Activated naive CD8-positive, alpha-beta T cell treated with anti-CD3 and anti-CD28 coated beads for 36 hours (primary cell): ENCODE measurements at regions not wholly inside any gene's neighbourhood (a gene's known extent, or its start where the extent isn't known, plus 50 kb on each side); places are given as distances from the start of the nearest gene placed in this dataset.
A peak's percentile ranks its signal among the peaks of the same experiment; 100 is the strongest.
"Not testable (repeated sequence)": the region's sequence is repeated elsewhere in the genome, so short reads cannot be mapped to it uniquely, and the experiment has no call there.

Source experiments
- DNase-seq: peaks from one replicate; pipeline ENCODE4 v3.0.0; 2021
- H3K27ac Mint-ChIP-seq: one replicate; pipeline ENCODE4 v1.8.0; 2022; ENCODE audit warnings: mild to moderate bottlenecking, moderate library complexity, mixed read lengths
- H3K27me3 Mint-ChIP-seq: one replicate; pipeline ENCODE4 v1.8.0; 2022; ENCODE audit warnings: mild to moderate bottlenecking, mixed read lengths
- H3K36me3 Mint-ChIP-seq: one replicate; pipeline ENCODE4 v1.8.0; 2021; ENCODE audit warnings: mild to moderate bottlenecking, mixed read lengths
- H3K4me1 Mint-ChIP-seq: one replicate; pipeline ENCODE4 v1.8.0; 2021; ENCODE audit warnings: mixed read lengths
- H3K4me3 Mint-ChIP-seq: one replicate; pipeline ENCODE4 v1.8.0; 2022; ENCODE audit warnings: mild to moderate bottlenecking, moderate library complexity, mixed read lengths
- H3K9me3 Mint-ChIP-seq: one replicate; pipeline ENCODE4 v1.8.0; 2022; ENCODE audit warnings: mixed read lengths

- H3K36me3 Mint-ChIP-seq: peaks cover 21% of the 10 kb centered on the region
- H3K4me3 Mint-ChIP-seq: no peak overlapping the region
- H3K27me3 Mint-ChIP-seq: no peaks in the 10 kb centered on the region
- DNase-seq: no peak
- no peak overlapping the region for H3K27ac Mint-ChIP-seq
- peaks cover 41% of the 10 kb centered on the region for H3K4me1 Mint-ChIP-seq
- peaks cover 20% of the 10 kb centered on the region for H3K9me3 Mint-ChIP-seq
These were observed 153.7 kb downstream of the EVA1A start for GRCh38 chr2:75407038-75407530.

GRCh38 chr2:75406131-75406581, 154.6 kb downstream of the EVA1A start:
- no peaks in the 10 kb centered on the region for H3K27me3 Mint-ChIP-seq
- no peak for DNase-seq
- peaks cover 16% of the 10 kb centered on the region for H3K9me3 Mint-ChIP-seq
- H3K4me3 Mint-ChIP-seq: no peak overlapping the region
- peaks cover 15% of the 10 kb centered on the region for H3K36me3 Mint-ChIP-seq
- H3K4me1 Mint-ChIP-seq: peaks cover 44% of the 10 kb centered on the region
- peak overlapping the region; percentile 45 for H3K27ac Mint-ChIP-seq

GRCh38 chr2:75405000-75405399, 155.7 kb downstream of the EVA1A start:
- Mint-ChIP-seq H3K27me3 (no peaks in the 10 kb centered on the region), H3K4me1 (peaks cover 44% of the 10 kb centered on the region), H3K9me3 (peaks cover 7% of the 10 kb centered on the region), H3K4me3 (no peak overlapping the region), H3K36me3 (peaks cover 6% of the 10 kb centered on the region), H3K27ac (no peak overlapping the region)
- DNase-seq: no peak

- H3K4me3 Mint-ChIP-seq: peak overlapping the region; percentile 24
- H3K9me3 Mint-ChIP-seq: peaks cover under 1% of the 10 kb centered on the region
- H3K36me3 Mint-ChIP-seq: peaks cover 5% of the 10 kb centered on the region
- H3K4me1 Mint-ChIP-seq: peaks cover 37% of the 10 kb centered on the region
- no peaks in the 10 kb centered on the region for H3K27me3 Mint-ChIP-seq
- no peak overlapping the region for H3K27ac Mint-ChIP-seq
- no peak for DNase-seq
These were observed 156.7 kb downstream of the EVA1A start for GRCh38 chr2:75403991-75404428.

- no peak overlapping the region for H3K4me3 Mint-ChIP-seq
- H3K9me3 Mint-ChIP-seq: peaks cover 4% of the 10 kb centered on the region
- H3K36me3 Mint-ChIP-seq: peaks cover 41% of the 10 kb centered on the region
- no peaks in the 10 kb centered on the region for H3K4me1 Mint-ChIP-seq
- no peak overlapping the region for H3K27ac Mint-ChIP-seq
- H3K27me3 Mint-ChIP-seq: no peaks in the 10 kb centered on the region
- no peak for DNase-seq
These were observed 164.4 kb downstream of the EVA1A start for GRCh38 chr2:75396314-75396713.

- H3K4me3 Mint-ChIP-seq, H3K27me3 Mint-ChIP-seq, H3K27ac Mint-ChIP-seq, H3K9me3 Mint-ChIP-seq, DNase-seq, H3K4me1 Mint-ChIP-seq: not testable (repeated sequence)
- H3K36me3 Mint-ChIP-seq: peaks cover 48% of the 10 kb centered on the region
These were observed 166.0 kb downstream of the EVA1A start for GRCh38 chr2:75394764-75395163.

GRCh38 chr2:75390169-75390568, 170.6 kb downstream of the EVA1A start:
- Mint-ChIP-seq H3K9me3 (peaks cover 6% of the 10 kb centered on the region), H3K36me3 (peaks cover 41% of the 10 kb centered on the region), H3K4me1 (no peaks in the 10 kb centered on the region), H3K4me3 (no peak overlapping the region), H3K27me3 (no peaks in the 10 kb centered on the region), H3K27ac (no peak overlapping the region)
- DNase-seq: no peak

- no peak for DNase-seq
- H3K4me1 Mint-ChIP-seq: no peaks in the 10 kb centered on the region
- no peaks in the 10 kb centered on the region for H3K27me3 Mint-ChIP-seq
- peaks cover 8% of the 10 kb centered on the region for H3K9me3 Mint-ChIP-seq
- no peak overlapping the region for H3K27ac Mint-ChIP-seq
- peaks cover 35% of the 10 kb centered on the region for H3K36me3 Mint-ChIP-seq
- no peak overlapping the region for H3K4me3 Mint-ChIP-seq
These were observed 171.5 kb downstream of the EVA1A start for GRCh38 chr2:75389271-75389670.

GRCh38 chr2:75381032-75381431, 179.7 kb downstream of the EVA1A start:
- H3K27ac Mint-ChIP-seq: no peak overlapping the region
- no peak for DNase-seq
- H3K9me3 Mint-ChIP-seq: peaks cover 22% of the 10 kb centered on the region
- no peaks in the 10 kb centered on the region for H3K4me1 Mint-ChIP-seq
- peaks cover 30% of the 10 kb centered on the region for H3K36me3 Mint-ChIP-seq
- H3K27me3 Mint-ChIP-seq: no peaks in the 10 kb centered on the region
- no peak overlapping the region for H3K4me3 Mint-ChIP-seq

GRCh38 chr2:75379476-75380210, 180.3 kb upstream of the TACR1 start:
- Mint-ChIP-seq H3K36me3 (peaks cover 37% of the 10 kb centered on the region), H3K9me3 (peaks cover 17% of the 10 kb centered on the region), H3K4me3 (no peak overlapping the region), H3K27ac (no peak overlapping the region), H3K4me1 (no peaks in the 10 kb centered on the region), H3K27me3 (no peaks in the 10 kb centered on the region)
- no peak for DNase-seq

- Mint-ChIP-seq H3K27ac (no peak overlapping the region), H3K27me3 (no peaks in the 10 kb centered on the region), H3K36me3 (peaks cover 38% of the 10 kb centered on the region), H3K4me1 (no peaks in the 10 kb centered on the region), H3K9me3 (peaks cover 28% of the 10 kb centered on the region), H3K4me3 (no peak overlapping the region)
- no peak for DNase-seq
These were observed 176.6 kb upstream of the TACR1 start for GRCh38 chr2:75375646-75376582.

GRCh38 chr2:75374414-75374957, 175.2 kb upstream of the TACR1 start:
- not testable (repeated sequence) for H3K4me1 Mint-ChIP-seq, DNase-seq, H3K4me3 Mint-ChIP-seq, H3K27ac Mint-ChIP-seq, H3K27me3 Mint-ChIP-seq
- Mint-ChIP-seq H3K36me3 (peaks cover 41% of the 10 kb centered on the region), H3K9me3 (peaks cover 38% of the 10 kb centered on the region)

GRCh38 chr2:75367401-75367800, 168.1 kb upstream of the TACR1 start:
- no peak overlapping the region for H3K27ac Mint-ChIP-seq
- H3K9me3 Mint-ChIP-seq: peaks cover 50% of the 10 kb centered on the region
- no peaks in the 10 kb centered on the region for H3K27me3 Mint-ChIP-seq
- H3K36me3 Mint-ChIP-seq: peaks cover 26% of the 10 kb centered on the region
- H3K4me3 Mint-ChIP-seq: no peak overlapping the region
- H3K4me1 Mint-ChIP-seq: no peaks in the 10 kb centered on the region
- DNase-seq: no peak

GRCh38 chr2:75361486-75361885, 162.2 kb upstream of the TACR1 start:
- Mint-ChIP-seq H3K27me3 (no peaks in the 10 kb centered on the region), H3K9me3 (peaks cover 29% of the 10 kb centered on the region), H3K4me1 (no peaks in the 10 kb centered on the region), H3K27ac (no peak overlapping the region), H3K36me3 (peaks cover 28% of the 10 kb centered on the region), H3K4me3 (no peak overlapping the region)
- DNase-seq: no peak

GRCh38 chr2:75360945-75361344, 161.6 kb upstream of the TACR1 start:
- no peaks in the 10 kb centered on the region for H3K27me3 Mint-ChIP-seq
- H3K9me3 Mint-ChIP-seq: peaks cover 25% of the 10 kb centered on the region
- H3K27ac Mint-ChIP-seq: no peak overlapping the region
- H3K4me3 Mint-ChIP-seq: no peak overlapping the region
- DNase-seq: no peak
- peaks cover 26% of the 10 kb centered on the region for H3K36me3 Mint-ChIP-seq
- no peaks in the 10 kb centered on the region for H3K4me1 Mint-ChIP-seq
